ENCODE measurements at regions not wholly inside any gene's neighbourhood (a gene's known extent, or its start where the extent isn't known, plus 50 kb on each side); places are given as distances from the start of the nearest gene placed in this dataset.
A peak's percentile ranks its signal among the peaks of the same experiment; 100 is the strongest.
"Not testable (repeated sequence)": the region's sequence is repeated elsewhere in the genome, so short reads cannot be mapped to it uniquely, and the experiment has no call there.

GRCh38 chr3:16055606-16056211 is 118.8 kb upstream of the GALNT15 start:
- peak; percentile 35 for DNase-seq (ENCODE audit: low spot score)

GRCh38 chr3:16056217-16056616 is 118.3 kb upstream of the GALNT15 start:
- DNase-seq (ENCODE audit: low spot score), result no peak

- DNase-seq (ENCODE audit: low spot score), result no peak
These were observed 116.0 kb upstream of the GALNT15 start for GRCh38 chr3:16058521-16058920.

- peak; percentile 30 for DNase-seq (ENCODE audit: low spot score)
These were observed 115.4 kb upstream of the GALNT15 start for GRCh38 chr3:16059081-16059537.

GRCh38 chr3:16059711-16060357 is 114.6 kb upstream of the GALNT15 start:
- no peak for DNase-seq (ENCODE audit: low spot score)

GRCh38 chr3:16060358-16060852 is 114.1 kb upstream of the GALNT15 start:
- peak; percentile 88 for DNase-seq (ENCODE audit: low spot score)

- DNase-seq (ENCODE audit: low spot score), result peak; percentile 53
These were observed 113.5 kb upstream of the GALNT15 start for GRCh38 chr3:16060945-16061344.

GRCh38 chr3:16061491-16061890 is 113.0 kb upstream of the GALNT15 start:
- no peak for DNase-seq (ENCODE audit: low spot score)

GRCh38 chr3:16063603-16064002 is 110.9 kb upstream of the GALNT15 start:
- peak; percentile 99 for DNase-seq (ENCODE audit: low spot score)

- peak; percentile 96 for DNase-seq (ENCODE audit: low spot score)
These were observed 109.7 kb upstream of the GALNT15 start for GRCh38 chr3:16064642-16065414.

GRCh38 chr3:16066545-16066944 is 107.9 kb upstream of the GALNT15 start:
- DNase-seq (ENCODE audit: low spot score), result no peak

GRCh38 chr3:16066975-16067374 is 107.5 kb upstream of the GALNT15 start:
- no peak for DNase-seq (ENCODE audit: low spot score)

- no peak for DNase-seq (ENCODE audit: low spot score)
These were observed 106.5 kb upstream of the GALNT15 start for GRCh38 chr3:16067837-16068471.

GRCh38 chr3:16069149-16069922 is 105.1 kb upstream of the GALNT15 start:
- no peak for DNase-seq (ENCODE audit: low spot score)

GRCh38 chr3:16070707-16071106 is 103.8 kb upstream of the GALNT15 start:
- DNase-seq (ENCODE audit: low spot score), result no peak

- no peak for DNase-seq (ENCODE audit: low spot score)
These were observed 103.3 kb upstream of the GALNT15 start for GRCh38 chr3:16071206-16071605.

GRCh38 chr3:16072420-16073110 is 101.9 kb upstream of the GALNT15 start:
- no peak for DNase-seq (ENCODE audit: low spot score)

- DNase-seq (ENCODE audit: low spot score), result no peak
These were observed 101.3 kb upstream of the GALNT15 start for GRCh38 chr3:16073203-16073602.

- DNase-seq (ENCODE audit: low spot score), result not testable (repeated sequence)
These were observed 100.3 kb upstream of the GALNT15 start for GRCh38 chr3:16073990-16074671.

GRCh38 chr3:16075647-16076046 is 98.8 kb upstream of the GALNT15 start:
- no peak for DNase-seq (ENCODE audit: low spot score)

All from pons (tissue), 1 donor.